GM18507 (cell line): ENCODE measurements at regions not wholly inside any gene's neighbourhood (a gene's known extent, or its start where the extent isn't known, plus 50 kb on each side); places are given as distances from the start of the nearest gene placed in this dataset.

Experiments
- DNase-seq: peaks from one replicate; pipeline ENCODE4 v3.0.0; 2011; ENCODE audit warnings: low read depth; ENCODE audit not compliant: insufficient read length; ENCODE audit errors: extremely low spot score
- FAIRE-seq: peaks from 2 replicates; lab custom pipeline; 2011; peaks lifted over from hg19 to GRCh38; lab: Jason Lieb, UNC

- FAIRE-seq (no peak), DNase-seq (no peak)
These were observed 268.0 kb upstream of the N4BP1 start for GRCh38 chr16:48877946-48878345.

- FAIRE-seq (no peak), DNase-seq (no peak)
These were observed 260.2 kb upstream of the N4BP1 start for GRCh38 chr16:48870141-48870540.

GRCh38 chr16:48865520-48865919 lies 255.5 kb upstream of the N4BP1 start:
- FAIRE-seq = no peak

GRCh38 chr16:48864055-48864454 lies 254.1 kb upstream of the N4BP1 start:
- FAIRE-seq (no peak), DNase-seq (no peak)

More at GRCh38 chr16:48865520-48865919, 255.5 kb upstream of the N4BP1 start:
- DNase-seq = no peak

- DNase-seq (no peak), FAIRE-seq (no peak)
These were observed 252.1 kb upstream of the N4BP1 start for GRCh38 chr16:48862087-48862532.

- FAIRE-seq = no peak
- DNase-seq = no peak
These were observed 250.4 kb upstream of the N4BP1 start for GRCh38 chr16:48860341-48860740.

GRCh38 chr16:48852951-48853350 lies 243.0 kb upstream of the N4BP1 start:
- FAIRE-seq (no peak), DNase-seq (no peak)

- DNase-seq = no peak
- no peak for FAIRE-seq
These were observed 242.5 kb upstream of the N4BP1 start for GRCh38 chr16:48852458-48852857.

- DNase-seq (no peak), FAIRE-seq (no peak)
These were observed 240.3 kb upstream of the N4BP1 start for GRCh38 chr16:48850097-48850770.

- no peak for FAIRE-seq
- no peak for DNase-seq
These were observed 236.3 kb upstream of the N4BP1 start for GRCh38 chr16:48846277-48846676.

- FAIRE-seq (no peak), DNase-seq (no peak)
These were observed 235.3 kb upstream of the N4BP1 start for GRCh38 chr16:48845261-48845660.

- DNase-seq (no peak), FAIRE-seq (no peak)
These were observed 228.4 kb upstream of the N4BP1 start for GRCh38 chr16:48838349-48838748.

- FAIRE-seq = no peak
- no peak for DNase-seq
These were observed 226.7 kb upstream of the N4BP1 start for GRCh38 chr16:48836636-48837035.

GRCh38 chr16:48836067-48836466 lies 226.1 kb upstream of the N4BP1 start:
- FAIRE-seq = no peak
- no peak for DNase-seq

GRCh38 chr16:48834576-48834975 lies 224.6 kb upstream of the N4BP1 start:
- FAIRE-seq (no peak), DNase-seq (no peak)

GRCh38 chr16:48833461-48833860 lies 223.5 kb upstream of the N4BP1 start:
- no peak for FAIRE-seq
- DNase-seq = no peak

GRCh38 chr16:48831076-48831722 lies 221.2 kb upstream of the N4BP1 start:
- no peak for FAIRE-seq
- DNase-seq = no peak

- no peak for FAIRE-seq
- no peak for DNase-seq
These were observed 219.6 kb upstream of the N4BP1 start for GRCh38 chr16:48829336-48830310.

- DNase-seq (no peak), FAIRE-seq (no peak)
These were observed 214.3 kb upstream of the N4BP1 start for GRCh38 chr16:48824271-48824670.

GRCh38 chr16:48822431-48822830 lies 212.5 kb upstream of the N4BP1 start:
- no peak for DNase-seq
- no peak for FAIRE-seq
